ENCODE measurements at regions not wholly inside any gene's neighbourhood (a gene's known extent, or its start where the extent isn't known, plus 50 kb on each side); places are given as distances from the start of the nearest gene placed in this dataset.
"Not testable (repeated sequence)": the region's sequence is repeated elsewhere in the genome, so short reads cannot be mapped to it uniquely, and the experiment has no call there.

GRCh38 chr16:88167798-88168556 is 214.8 kb upstream of the ZNF469 start:
- DNase-seq (ENCODE audit: extremely low read depth, low read depth), result not testable (repeated sequence)

- not testable (repeated sequence) for DNase-seq (ENCODE audit: extremely low read depth, low read depth)
Observed at GRCh38 chr16:88168557-88168949, 214.2 kb upstream of the ZNF469 start.

GRCh38 chr16:88169136-88169830 is 213.5 kb upstream of the ZNF469 start:
- DNase-seq (ENCODE audit: extremely low read depth, low read depth), result not testable (repeated sequence)

GRCh38 chr16:88169831-88170165 is 213.0 kb upstream of the ZNF469 start:
- DNase-seq (ENCODE audit: extremely low read depth, low read depth), result not testable (repeated sequence)

GRCh38 chr16:88170528-88170991 is 212.2 kb upstream of the ZNF469 start:
- no peak for TF ChIP-seq CTCF (IDR thresholded peaks at IDR 0.05; ENCODE audit: low read depth, low read length)
- DNase-seq (ENCODE audit: extremely low read depth, low read depth), result no peak

- not testable (repeated sequence) for DNase-seq (ENCODE audit: extremely low read depth, low read depth)
Observed at GRCh38 chr16:88171126-88171525, 211.6 kb upstream of the ZNF469 start.

- not testable (repeated sequence) for DNase-seq (ENCODE audit: extremely low read depth, low read depth)
Observed at GRCh38 chr16:88176184-88176583, 206.6 kb upstream of the ZNF469 start.

GRCh38 chr16:88176591-88177180 is 206.1 kb upstream of the ZNF469 start:
- DNase-seq (ENCODE audit: extremely low read depth, low read depth), result not testable (repeated sequence)

- not testable (repeated sequence) for DNase-seq (ENCODE audit: extremely low read depth, low read depth)
Observed at GRCh38 chr16:88178251-88178650, 204.5 kb upstream of the ZNF469 start.

- DNase-seq (ENCODE audit: extremely low read depth, low read depth), result not testable (repeated sequence)
Observed at GRCh38 chr16:88178896-88179295, 203.9 kb upstream of the ZNF469 start.

- not testable (repeated sequence) for DNase-seq (ENCODE audit: extremely low read depth, low read depth)
Observed at GRCh38 chr16:88182967-88183881, 199.5 kb upstream of the ZNF469 start.

GRCh38 chr16:88184053-88184452 is 198.7 kb upstream of the ZNF469 start:
- DNase-seq (ENCODE audit: extremely low read depth, low read depth), result not testable (repeated sequence)

- DNase-seq (ENCODE audit: extremely low read depth, low read depth), result not testable (repeated sequence)
Observed at GRCh38 chr16:88184566-88185355, 198.0 kb upstream of the ZNF469 start.

GRCh38 chr16:88185406-88185805 is 197.4 kb upstream of the ZNF469 start:
- not testable (repeated sequence) for DNase-seq (ENCODE audit: extremely low read depth, low read depth)

GRCh38 chr16:88185976-88186888 is 196.5 kb upstream of the ZNF469 start:
- peak; percentile 62 for DNase-seq (ENCODE audit: extremely low read depth, low read depth)

- DNase-seq (ENCODE audit: extremely low read depth, low read depth), result not testable (repeated sequence)
Observed at GRCh38 chr16:88186889-88187870, 195.6 kb upstream of the ZNF469 start.
